ENCODE measurements at regions not wholly inside any gene's neighbourhood (a gene's known extent, or its start where the extent isn't known, plus 50 kb on each side); places are given as distances from the start of the nearest gene placed in this dataset.
A peak's percentile ranks its signal among the peaks of the same experiment; 100 is the strongest.

DNA sequence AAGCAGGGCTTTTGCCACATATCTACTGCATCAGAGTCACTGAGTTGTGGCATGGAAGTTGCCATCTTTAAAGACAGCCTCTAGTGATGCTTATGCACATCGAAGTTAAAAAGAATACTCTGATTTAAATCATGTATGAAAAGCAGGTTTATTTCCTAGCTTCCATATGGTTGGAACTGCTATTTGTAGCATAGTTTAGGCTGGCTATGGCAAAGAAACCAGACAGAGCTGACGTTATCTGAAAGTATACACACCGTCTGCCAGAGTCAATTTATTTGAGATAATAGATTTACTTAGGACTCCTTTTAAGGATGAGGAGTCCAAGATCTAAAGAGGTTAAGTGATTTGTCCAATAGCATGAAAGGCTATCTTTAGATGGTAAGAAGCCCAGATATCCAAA, 536.9 kb upstream of the ADGRL4 start:
- intact Hi-C loops (cut with micrococcal nuclease; ENCODE audit: unreplicated experiment), result no loop called here

DNA sequence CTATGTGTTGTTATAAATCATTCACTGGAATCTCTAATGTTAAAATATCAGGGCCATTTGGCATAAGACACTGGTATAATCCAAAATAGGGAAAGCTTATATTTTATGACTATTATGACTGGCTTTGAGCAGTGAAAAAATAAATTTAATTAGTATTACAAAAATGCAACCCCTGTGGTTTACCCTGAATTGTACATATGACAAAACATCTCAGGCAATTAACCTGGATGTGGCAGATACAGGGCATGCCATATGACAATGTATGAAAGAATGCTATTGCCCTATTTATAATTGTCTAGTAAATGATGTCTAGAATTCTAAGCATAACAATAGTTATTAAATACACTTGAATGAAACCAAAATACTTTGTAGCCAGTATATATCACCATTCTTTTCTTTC, 532.5 kb upstream of the ADGRL4 start:
- ChIA-PET POLR2A (interaction anchor here (0.6 to 2.1 kb wide), 2 partner anchors 15 to 86 kb away, joined by 4 to 8 read pairs; no protein-coding TSS in a partner anchor), CTCF (ENCODE audit: unreplicated experiment) (no interaction called here)
- H3K36me3 ChIP-seq (ENCODE audit: insufficient read depth, low read length), result no peaks in the 10 kb centered on the region; the same call in 1 of the 2 replicates
- DNase-seq (ENCODE audit: low spot score), result no peak
- no peaks in the 10 kb centered on the region; the same call in 1 of the 2 replicates for H3K9me3 ChIP-seq (ENCODE audit: low read length)
- H3K4me1 ChIP-seq (ENCODE audit: insufficient read depth, low read length, poor library complexity, severe bottlenecking), result peaks cover 24% of the 10 kb centered on the region
- H2AFZ ChIP-seq (ENCODE audit: low read length), result no peak overlapping the region
- no peak overlapping the region for H3K27ac ChIP-seq (ENCODE audit: low read depth, low read length, poor library complexity, severe bottlenecking)
- intact Hi-C loops (cut with micrococcal nuclease; ENCODE audit: unreplicated experiment), result no loop called here
- no peaks in the 10 kb centered on the region for H3K79me2 ChIP-seq (ENCODE audit: insufficient read depth, low read depth, low read length)
- H3K4me3 ChIP-seq (ENCODE audit: low read depth, low read length, poor library complexity, severe bottlenecking), result no peak overlapping the region
- H3K4me2 ChIP-seq (ENCODE audit: low read length), result no peak overlapping the region
- no peaks in the 10 kb centered on the region for H4K20me1 ChIP-seq (ENCODE audit: insufficient read depth, low read length)
- TF ChIP-seq EZH2phosphoT487 (IDR thresholded peaks at IDR 0.05; ENCODE audit: borderline replicate concordance, low read depth, low read length) (no peak), CTCF (conservative IDR thresholded peaks at IDR 0.05; ENCODE audit: low read length) (no peak)
- no TSS peak for BruUV-seq (replicated peaks)
- H3K9me2 ChIP-seq (ENCODE audit: insufficient read depth, low read length), result no peaks in the 10 kb centered on the region

More for the DNA sequence above, 536.9 kb upstream of the ADGRL4 start:
- TF ChIP-seq CTCF (conservative IDR thresholded peaks at IDR 0.05; ENCODE audit: low read length) (no peak), EZH2phosphoT487 (IDR thresholded peaks at IDR 0.05; ENCODE audit: borderline replicate concordance, low read depth, low read length) (no peak)
- Histone ChIP-seq H3K4me2 (ENCODE audit: low read length) (no peak overlapping the region), H3K36me3 (ENCODE audit: insufficient read depth, low read length) (no peaks in the 10 kb centered on the region), H4K20me1 (ENCODE audit: insufficient read depth, low read length) (no peaks in the 10 kb centered on the region), H3K79me2 (ENCODE audit: insufficient read depth, low read depth, low read length) (no peaks in the 10 kb centered on the region), H3K9me3 (ENCODE audit: low read length) (no peaks in the 10 kb centered on the region; the same call in 1 of the 2 replicates), H3K4me3 (ENCODE audit: low read depth, low read length, poor library complexity, severe bottlenecking) (no peak overlapping the region), H3K9me2 (ENCODE audit: insufficient read depth, low read length) (no peaks in the 10 kb centered on the region), H3K27ac (ENCODE audit: low read depth, low read length, poor library complexity, severe bottlenecking) (no peak overlapping the region), H3K4me1 (ENCODE audit: insufficient read depth, low read length, poor library complexity, severe bottlenecking) (peaks cover 20% of the 10 kb centered on the region), H2AFZ (ENCODE audit: low read length) (no peak overlapping the region; the same call in 1 of the 2 replicates)
- ChIA-PET CTCF (ENCODE audit: unreplicated experiment) (no interaction called here), POLR2A (interaction anchor here (1.2 to 5.8 kb wide), 7 partner anchors 9 to 26 kb away, joined by 3 to 34 read pairs (median 4); no protein-coding TSS in a partner anchor)
- DNase-seq (ENCODE audit: low spot score), result no peak
- no TSS peak for BruUV-seq (replicated peaks)

GRCh38 chr1:79532555-79532954, 526.0 kb upstream of the ADGRL4 start:
- intact Hi-C loops (cut with micrococcal nuclease; ENCODE audit: unreplicated experiment), result no loop called here
- peak overlapping the region; percentile 90 for H2AFZ ChIP-seq (ENCODE audit: low read length)
- H3K27ac ChIP-seq (ENCODE audit: low read depth, low read length, poor library complexity, severe bottlenecking), result peak overlapping the region; percentile 33
- no peaks in the 10 kb centered on the region; the same call in 1 of the 2 replicates for H3K36me3 ChIP-seq (ENCODE audit: insufficient read depth, low read length)
- H3K9me2 ChIP-seq (ENCODE audit: insufficient read depth, low read length), result no peaks in the 10 kb centered on the region
- CTCF ChIA-PET (ENCODE audit: unreplicated experiment), result no interaction called here
- H3K4me3 ChIP-seq (ENCODE audit: low read depth, low read length, poor library complexity, severe bottlenecking), result no peak overlapping the region
- no peaks in the 10 kb centered on the region for H4K20me1 ChIP-seq (ENCODE audit: insufficient read depth, low read length)
- BruUV-seq (replicated peaks), result no TSS peak
- POLR2A ChIA-PET, result interaction anchor here (0.7 to 4.8 kb wide), 5 partner anchors 8 to 245 kb away, joined by 3 to 34 read pairs (median 4); no protein-coding TSS in a partner anchor
- H3K9me3 ChIP-seq (ENCODE audit: low read length), result no peaks in the 10 kb centered on the region
- TF ChIP-seq EZH2phosphoT487 (IDR thresholded peaks at IDR 0.05; ENCODE audit: borderline replicate concordance, low read depth, low read length) (no peak), CTCF (conservative IDR thresholded peaks at IDR 0.05; ENCODE audit: low read length) (no peak)
- H3K4me2 ChIP-seq (ENCODE audit: low read length), result peak overlapping the region; percentile 15; the same call in 1 of the 2 replicates
- peak; percentile 44 for DNase-seq (ENCODE audit: low spot score)
- H3K4me1 ChIP-seq (ENCODE audit: insufficient read depth, low read length, poor library complexity, severe bottlenecking), result peaks cover 18% of the 10 kb centered on the region
- no peaks in the 10 kb centered on the region for H3K79me2 ChIP-seq (ENCODE audit: insufficient read depth, low read depth, low read length)
